ENCODE measurements at regions not wholly inside any gene's neighbourhood (a gene's known extent, or its start where the extent isn't known, plus 50 kb on each side); places are given as distances from the start of the nearest gene placed in this dataset.

DNA sequence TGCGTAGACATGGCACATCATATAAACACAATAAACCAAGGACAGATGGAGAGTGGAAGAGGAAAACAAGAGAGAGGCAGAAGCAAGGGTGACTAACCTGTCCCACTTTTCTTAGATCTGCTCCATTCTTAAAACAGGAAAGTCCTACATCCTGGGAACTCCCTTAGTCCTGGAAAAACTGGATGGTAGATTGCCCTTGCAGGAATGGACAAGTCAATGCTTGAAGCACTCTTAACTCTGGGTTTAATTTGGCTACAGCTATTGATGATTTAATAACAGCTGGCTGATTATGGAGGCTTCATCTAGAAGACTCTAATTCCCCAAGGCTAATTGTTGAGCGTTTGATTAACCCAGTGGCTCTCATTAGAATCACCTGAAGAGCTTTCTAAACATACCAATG lies 258.8 kb downstream of the MIAT start:
- TF ChIP-seq, protein P1, sequence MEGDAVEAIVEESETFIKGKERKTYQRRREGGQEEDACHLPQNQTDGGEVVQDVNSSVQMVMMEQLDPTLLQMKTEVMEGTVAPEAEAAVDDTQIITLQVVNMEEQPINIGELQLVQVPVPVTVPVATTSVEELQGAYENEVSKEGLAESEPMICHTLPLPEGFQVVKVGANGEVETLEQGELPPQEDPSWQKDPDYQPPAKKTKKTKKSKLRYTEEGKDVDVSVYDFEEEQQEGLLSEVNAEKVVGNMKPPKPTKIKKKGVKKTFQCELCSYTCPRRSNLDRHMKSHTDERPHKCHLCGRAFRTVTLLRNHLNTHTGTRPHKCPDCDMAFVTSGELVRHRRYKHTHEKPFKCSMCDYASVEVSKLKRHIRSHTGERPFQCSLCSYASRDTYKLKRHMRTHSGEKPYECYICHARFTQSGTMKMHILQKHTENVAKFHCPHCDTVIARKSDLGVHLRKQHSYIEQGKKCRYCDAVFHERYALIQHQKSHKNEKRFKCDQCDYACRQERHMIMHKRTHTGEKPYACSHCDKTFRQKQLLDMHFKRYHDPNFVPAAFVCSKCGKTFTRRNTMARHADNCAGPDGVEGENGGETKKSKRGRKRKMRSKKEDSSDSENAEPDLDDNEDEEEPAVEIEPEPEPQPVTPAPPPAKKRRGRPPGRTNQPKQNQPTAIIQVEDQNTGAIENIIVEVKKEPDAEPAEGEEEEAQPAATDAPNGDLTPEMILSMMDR (optimal IDR thresholded peaks at IDR 0.05 in 1 of 3, IDR thresholded peaks at IDR 0.05 in 1 of 3, conservative IDR thresholded peaks at IDR 0.05 in 1 of 3; ENCODE audit: extremely low read depth in 1 of 3, insufficient read depth in 2 of 3, low read length in 3 of 3) = no peak
- no peak for TF ChIP-seq EZH2 (IDR thresholded peaks at IDR 0.05; ENCODE audit: low read length)

All from keratinocyte (primary cell).